Fibroblast of skin of left quadriceps (primary cell): ENCODE measurements at regions not wholly inside any gene's neighbourhood (a gene's known extent, or its start where the extent isn't known, plus 50 kb on each side); places are given as distances from the start of the nearest gene placed in this dataset.

ENCODE experiments used
- DNase-seq, 2 experiments: peaks; one replicate each; pipeline ENCODE4 v3.0.0-alpha.2; 2013; ENCODE audit warnings: low read depth in 2 of 2

- DNase-seq: no peak
These were observed 557.4 kb upstream of the ZFHX3 start for GRCh38 chr16:73605309-73605708.

- no peak for DNase-seq
These were observed 554.0 kb upstream of the ZFHX3 start for GRCh38 chr16:73601911-73602310.

- no peak for DNase-seq
These were observed 551.9 kb upstream of the ZFHX3 start for GRCh38 chr16:73599870-73600269.

- DNase-seq: no peak
These were observed 551.4 kb upstream of the ZFHX3 start for GRCh38 chr16:73599351-73599750.

- DNase-seq: no peak
These were observed 536.2 kb upstream of the ZFHX3 start for GRCh38 chr16:73584157-73584556.

- no peak for DNase-seq
These were observed 524.4 kb upstream of the ZFHX3 start for GRCh38 chr16:73572135-73572828.

GRCh38 chr16:73569266-73569980 lies 521.5 kb upstream of the ZFHX3 start:
- DNase-seq: no peak

- no peak for DNase-seq
These were observed 520.8 kb upstream of the ZFHX3 start for GRCh38 chr16:73568769-73569168.

- DNase-seq: no peak
These were observed 518.0 kb upstream of the ZFHX3 start for GRCh38 chr16:73565925-73566324.

GRCh38 chr16:73565263-73565662 lies 517.3 kb upstream of the ZFHX3 start:
- no peak for DNase-seq

- DNase-seq: no peak
These were observed 515.8 kb upstream of the ZFHX3 start for GRCh38 chr16:73563709-73564108.

- no peak for DNase-seq
These were observed 512.6 kb upstream of the ZFHX3 start for GRCh38 chr16:73560497-73560896.

GRCh38 chr16:73558219-73558618 lies 510.3 kb upstream of the ZFHX3 start:
- no peak for DNase-seq

GRCh38 chr16:73553941-73554660 lies 506.2 kb upstream of the ZFHX3 start:
- no peak for DNase-seq

- no peak for DNase-seq
These were observed 502.2 kb upstream of the ZFHX3 start for GRCh38 chr16:73549984-73550631.

GRCh38 chr16:73547552-73548403 lies 499.9 kb upstream of the ZFHX3 start:
- no peak for DNase-seq

- DNase-seq: no peak
These were observed 498.5 kb upstream of the ZFHX3 start for GRCh38 chr16:73546341-73546845.

GRCh38 chr16:73545755-73546154 lies 497.8 kb upstream of the ZFHX3 start:
- DNase-seq: no peak

- DNase-seq: no peak
These were observed 497.4 kb upstream of the ZFHX3 start for GRCh38 chr16:73545290-73545689.

- no peak for DNase-seq
These were observed 496.9 kb upstream of the ZFHX3 start for GRCh38 chr16:73544826-73545225.

GRCh38 chr16:73543970-73544599 lies 496.2 kb upstream of the ZFHX3 start:
- no peak for DNase-seq
